GM19324 (cell line): ENCODE measurements at regions not wholly inside any gene's neighbourhood (a gene's known extent, or its start where the extent isn't known, plus 50 kb on each side); places are given as distances from the start of the nearest gene placed in this dataset.

ENCODE experiments used
- ATAC-seq: cut with Tn5 transposase; IDR thresholded peaks from one replicate; pipeline ENCODE4 v1.9.1; 2021; ENCODE audit warnings: mild to moderate bottlenecking, moderate library complexity; ENCODE audit not compliant: unreplicated experiment, low FRiP score

- ATAC-seq, result no peak
These were observed 99.9 kb upstream of the ZNF618 start for GRCh38 chr9:113776194-113776593.

GRCh38 chr9:113781381-113781780 lies 94.7 kb upstream of the ZNF618 start:
- ATAC-seq, result no peak

- ATAC-seq, result no peak
These were observed 94.2 kb upstream of the ZNF618 start for GRCh38 chr9:113781896-113782295.

DNA sequence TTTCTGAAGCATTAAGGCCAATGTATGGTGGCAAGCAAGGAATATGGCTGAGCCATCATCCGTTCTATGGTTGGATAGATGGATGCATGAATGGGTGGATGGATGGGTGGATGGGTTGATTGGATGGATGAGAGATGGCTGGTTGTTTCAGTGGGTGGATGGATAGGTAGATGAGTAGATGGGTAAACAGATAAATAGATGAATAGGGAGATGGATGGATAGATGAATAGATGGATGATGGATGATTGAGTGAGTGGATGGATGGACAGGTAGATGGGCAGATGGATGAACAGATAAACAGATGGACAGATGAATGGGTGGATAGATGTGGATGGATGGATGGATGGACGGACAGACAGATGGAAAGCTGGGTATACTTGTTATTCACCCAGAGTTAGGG lies 92.6 kb upstream of the ZNF618 start:
- no peak for ATAC-seq

GRCh38 chr9:113785334-113785733 lies 90.8 kb upstream of the ZNF618 start:
- ATAC-seq, result no peak

GRCh38 chr9:113786071-113786470 lies 90.0 kb upstream of the ZNF618 start:
- no peak for ATAC-seq

GRCh38 chr9:113787871-113788270 lies 88.2 kb upstream of the ZNF618 start:
- no peak for ATAC-seq

DNA sequence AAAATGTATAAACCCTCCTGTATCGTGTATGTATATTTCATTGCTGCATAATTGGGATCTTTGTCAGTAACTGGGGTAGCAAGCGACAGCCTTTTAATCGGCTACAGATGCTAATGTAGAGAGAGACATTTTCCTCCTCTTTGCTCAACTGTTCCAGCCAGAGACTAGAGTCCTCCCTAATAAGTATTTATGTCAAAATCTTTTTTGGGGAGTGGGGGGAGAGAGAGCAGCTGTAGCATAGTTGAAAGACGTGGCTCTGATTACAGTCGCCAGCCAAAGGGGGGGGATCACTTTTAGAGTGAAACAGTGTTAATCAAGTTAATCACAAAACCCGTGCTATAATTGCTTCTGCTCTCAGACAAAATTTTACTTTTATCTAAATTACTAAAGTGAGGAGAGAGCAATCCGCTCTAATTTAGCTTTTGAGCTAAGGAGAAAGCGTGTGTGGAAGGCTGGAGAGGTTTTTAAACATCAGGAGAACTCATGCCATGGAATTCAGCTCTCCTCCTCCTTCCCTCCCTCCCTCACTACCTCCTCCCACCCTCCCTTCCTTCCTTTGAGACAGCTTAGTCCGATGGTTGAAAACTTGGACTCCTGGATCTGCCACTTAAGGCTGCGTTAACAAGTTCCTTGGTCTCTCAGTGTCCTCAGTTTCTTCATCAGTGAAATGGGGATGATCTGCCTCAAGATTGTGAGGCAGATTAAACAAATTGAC lies 87.3 kb upstream of the ZNF618 start:
- no peak for ATAC-seq

- ATAC-seq, result no peak
These were observed 86.0 kb upstream of the ZNF618 start for GRCh38 chr9:113790093-113790492.

- no peak for ATAC-seq
These were observed 82.6 kb upstream of the ZNF618 start for GRCh38 chr9:113793558-113793957.

- no peak for ATAC-seq
These were observed 81.4 kb upstream of the ZNF618 start for GRCh38 chr9:113794721-113795120.

DNA sequence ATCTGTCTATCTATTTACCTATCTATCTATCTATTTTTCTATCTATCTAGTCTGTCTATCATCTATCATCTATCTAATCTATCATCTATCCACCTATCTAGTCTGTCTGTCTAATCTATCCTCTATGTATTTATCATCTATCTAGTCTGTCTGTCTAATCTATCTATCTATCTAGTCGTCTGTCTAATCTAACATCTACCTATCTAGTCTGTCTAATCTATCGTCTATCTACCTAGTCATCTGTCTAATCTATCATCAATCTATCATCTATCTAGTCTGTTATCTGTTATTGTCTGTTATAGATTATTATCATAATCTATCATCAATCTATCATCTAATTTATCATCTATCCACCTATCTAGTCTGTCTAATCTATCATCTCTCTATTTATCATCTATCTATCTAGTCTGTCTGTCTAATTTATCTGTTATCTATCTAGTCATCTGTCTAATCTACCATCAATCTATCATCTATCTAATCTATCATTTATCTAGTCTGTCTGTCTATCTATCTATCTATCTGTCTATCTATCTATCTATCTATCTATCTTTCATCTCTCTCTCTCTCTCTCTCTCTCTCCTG lies 80.2 kb upstream of the ZNF618 start:
- ATAC-seq, result no peak

DNA sequence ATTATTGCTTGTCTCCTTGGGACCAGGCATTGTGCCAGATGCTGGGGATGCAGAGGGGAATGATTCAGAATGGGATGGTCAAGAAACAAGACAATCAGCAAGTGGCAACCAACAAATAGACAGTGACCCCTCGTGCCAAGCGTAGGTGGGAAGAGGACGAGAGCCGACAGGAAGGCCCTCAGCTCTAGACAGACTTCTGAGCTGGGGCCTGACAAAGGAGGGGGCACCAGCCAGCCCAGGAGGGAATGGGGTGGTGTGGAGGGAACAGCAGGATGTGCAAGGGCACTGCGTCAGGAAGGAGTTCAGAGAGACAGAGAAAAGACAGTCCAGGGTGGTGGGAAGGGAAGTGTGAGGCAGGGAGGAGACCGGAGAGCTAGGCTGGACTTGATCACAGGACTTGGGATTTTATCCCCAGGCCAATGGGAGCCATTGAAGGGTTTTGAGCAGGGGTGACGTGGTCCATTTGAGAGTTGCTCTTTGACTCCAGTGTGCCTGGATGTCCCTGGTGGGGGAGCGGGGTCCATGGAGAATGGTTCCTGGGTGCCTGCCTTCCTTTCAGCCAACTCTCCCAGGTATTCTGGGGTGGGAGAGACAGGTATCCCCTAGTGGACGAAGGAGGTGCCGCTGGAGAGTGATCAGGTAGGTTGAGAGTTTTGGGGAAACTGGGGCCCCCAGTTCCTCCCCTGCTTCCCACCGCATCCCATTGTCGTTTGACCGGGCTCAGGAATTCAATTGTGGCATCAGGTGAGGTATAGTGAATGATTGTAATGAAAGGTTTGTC lies 79.3 kb upstream of the ZNF618 start:
- no peak for ATAC-seq

GRCh38 chr9:113798062-113799030 lies 77.8 kb upstream of the ZNF618 start:
- no peak for ATAC-seq

DNA sequence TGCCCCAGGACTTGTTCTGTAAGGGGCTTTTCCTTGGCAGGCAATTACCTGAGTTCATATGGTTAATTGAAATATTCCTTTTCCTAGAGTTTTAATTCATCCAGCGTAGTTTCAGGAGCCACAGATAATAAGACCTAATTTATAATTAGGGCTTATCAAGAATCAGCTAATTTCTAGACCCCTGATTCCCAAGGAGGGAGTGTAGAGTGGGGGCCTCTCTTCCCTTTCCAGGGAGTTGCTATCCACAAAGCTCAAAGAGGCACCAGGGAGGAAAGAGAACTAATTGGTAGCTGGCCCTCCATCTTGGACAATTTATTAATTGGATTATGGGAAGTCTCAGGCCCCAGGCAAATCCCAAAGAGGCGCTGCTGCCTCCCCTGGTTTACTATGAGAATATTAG lies 75.8 kb upstream of the ZNF618 start:
- no peak for ATAC-seq

GRCh38 chr9:113803811-113804589 lies 72.1 kb upstream of the ZNF618 start:
- no peak for ATAC-seq

DNA sequence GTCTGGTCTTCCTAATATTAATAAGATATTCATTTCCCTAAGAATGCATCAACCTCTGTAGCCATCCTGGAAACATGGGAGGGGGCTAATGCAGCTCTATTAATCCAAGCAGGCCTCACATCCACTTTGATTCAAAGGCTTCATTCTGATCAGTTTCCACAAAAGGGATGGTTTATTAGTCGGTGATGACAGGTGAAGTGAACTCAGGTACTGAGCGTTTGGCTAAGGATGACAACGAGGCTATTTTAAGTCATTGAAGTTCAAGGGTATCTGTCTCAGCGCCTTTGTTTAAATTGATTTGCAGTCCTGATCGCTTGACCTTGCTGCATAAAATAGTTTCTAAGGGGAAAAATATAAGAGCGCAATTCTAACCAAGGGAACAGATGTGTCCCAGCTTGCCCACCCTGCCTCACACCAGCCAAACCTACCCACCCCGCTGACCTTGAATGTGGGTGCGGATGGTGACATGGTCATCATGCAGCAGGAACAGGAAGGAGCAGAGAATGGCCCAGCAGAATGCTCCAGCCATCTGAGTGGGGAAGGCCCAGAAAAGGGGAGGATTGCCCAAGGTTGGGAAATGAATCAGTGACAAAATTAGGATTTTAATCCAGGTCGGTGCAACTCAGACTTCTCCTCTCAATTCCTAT lies 70.5 kb upstream of the ZNF618 start:
- ATAC-seq, result no peak

- no peak for ATAC-seq
These were observed 68.7 kb upstream of the ZNF618 start for GRCh38 chr9:113807173-113808061.
